ENCODE measurements at regions not wholly inside any gene's neighbourhood (a gene's known extent, or its start where the extent isn't known, plus 50 kb on each side); places are given as distances from the start of the nearest gene placed in this dataset.

DNA sequence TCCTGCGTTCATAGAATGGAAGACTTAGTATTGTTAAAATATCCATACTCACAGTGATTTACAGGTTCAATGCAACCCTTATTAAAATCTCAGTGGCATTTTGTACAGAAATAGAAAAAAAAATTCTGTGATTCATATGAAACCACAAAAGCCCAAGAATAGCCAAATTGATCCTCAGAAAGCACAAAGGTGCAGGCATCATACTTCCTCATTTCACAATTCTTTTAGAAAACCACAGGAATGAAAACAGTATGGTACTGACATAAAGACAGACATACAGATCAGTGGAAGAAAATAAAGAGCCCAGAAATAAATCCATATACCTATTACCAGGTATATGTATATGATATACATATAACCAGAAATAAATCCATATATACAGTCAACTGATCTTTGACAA, 86.8 kb upstream of the MEGF10 start:
- ATAC-seq, result no peak
- H3K9me3 Mint-ChIP-seq, result peaks cover 25% of the 10 kb centered on the region

DNA sequence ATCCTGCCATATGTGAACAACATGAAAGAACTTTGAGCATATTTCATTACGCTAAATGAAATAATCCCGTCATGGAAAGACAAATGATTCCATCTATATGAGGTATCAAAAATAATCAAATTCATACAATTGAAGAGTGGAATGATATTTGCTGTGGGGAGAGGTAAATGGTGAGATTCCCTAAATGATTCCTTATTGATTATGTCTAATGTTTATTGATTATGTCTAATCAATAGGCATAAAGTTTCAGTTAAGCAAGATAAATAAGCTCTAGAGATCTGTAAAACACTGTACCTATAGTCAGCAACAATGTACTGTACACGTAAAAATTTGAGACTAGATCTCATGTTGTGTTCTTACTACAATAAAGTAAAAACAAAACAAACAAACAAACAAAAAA, 85.4 kb upstream of the MEGF10 start:
- Mint-ChIP-seq H3K27me3 (ENCODE audit: low read depth) (no peaks in the 10 kb centered on the region), H3K4me1 (peaks cover 12% of the 10 kb centered on the region), H3K9me3 (peaks cover 18% of the 10 kb centered on the region), H3K36me3 (no peaks in the 10 kb centered on the region), H3K27ac (no peak overlapping the region), H3K4me3 (no peak overlapping the region)
- CTCF ChIA-PET, result no interaction called here
- TF ChIP-seq ZNF121 (CRISPR knock-in tag; IDR thresholded peaks at IDR 0.05) (no peak), NFATC4 (CRISPR knock-in tag; IDR thresholded peaks at IDR 0.05) (no peak), MXD4 (CRISPR knock-in tag; IDR thresholded peaks at IDR 0.05; ENCODE audit: borderline replicate concordance) (no peak), IRF2 (CRISPR knock-in tag; IDR thresholded peaks at IDR 0.05; ENCODE audit: borderline replicate concordance, low read depth) (no peak), ZBTB21 (CRISPR knock-in tag; IDR thresholded peaks at IDR 0.05; ENCODE audit: borderline replicate concordance) (no peak), NR3C1 (CRISPR knock-in tag; conservative IDR thresholded peaks at IDR 0.05; ENCODE audit: low read depth) (no peak), SOX15 (CRISPR knock-in tag; IDR thresholded peaks at IDR 0.05) (no peak), FOXK1 (CRISPR knock-in tag; IDR thresholded peaks at IDR 0.05) (no peak), RORB (CRISPR knock-in tag; IDR thresholded peaks at IDR 0.05) (no peak)
- TF ChIP-seq, protein P1, sequence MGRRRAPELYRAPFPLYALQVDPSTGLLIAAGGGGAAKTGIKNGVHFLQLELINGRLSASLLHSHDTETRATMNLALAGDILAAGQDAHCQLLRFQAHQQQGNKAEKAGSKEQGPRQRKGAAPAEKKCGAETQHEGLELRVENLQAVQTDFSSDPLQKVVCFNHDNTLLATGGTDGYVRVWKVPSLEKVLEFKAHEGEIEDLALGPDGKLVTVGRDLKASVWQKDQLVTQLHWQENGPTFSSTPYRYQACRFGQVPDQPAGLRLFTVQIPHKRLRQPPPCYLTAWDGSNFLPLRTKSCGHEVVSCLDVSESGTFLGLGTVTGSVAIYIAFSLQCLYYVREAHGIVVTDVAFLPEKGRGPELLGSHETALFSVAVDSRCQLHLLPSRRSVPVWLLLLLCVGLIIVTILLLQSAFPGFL (CRISPR knock-in tag; IDR thresholded peaks at IDR 0.05; ENCODE audit: borderline replicate concordance), result no peak
- TF ChIP-seq, protein P2, sequence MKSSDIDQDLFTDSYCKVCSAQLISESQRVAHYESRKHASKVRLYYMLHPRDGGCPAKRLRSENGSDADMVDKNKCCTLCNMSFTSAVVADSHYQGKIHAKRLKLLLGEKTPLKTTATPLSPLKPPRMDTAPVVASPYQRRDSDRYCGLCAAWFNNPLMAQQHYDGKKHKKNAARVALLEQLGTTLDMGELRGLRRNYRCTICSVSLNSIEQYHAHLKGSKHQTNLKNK (CRISPR knock-in tag; IDR thresholded peaks at IDR 0.05), result no peak
- TF ChIP-seq, protein P3, sequence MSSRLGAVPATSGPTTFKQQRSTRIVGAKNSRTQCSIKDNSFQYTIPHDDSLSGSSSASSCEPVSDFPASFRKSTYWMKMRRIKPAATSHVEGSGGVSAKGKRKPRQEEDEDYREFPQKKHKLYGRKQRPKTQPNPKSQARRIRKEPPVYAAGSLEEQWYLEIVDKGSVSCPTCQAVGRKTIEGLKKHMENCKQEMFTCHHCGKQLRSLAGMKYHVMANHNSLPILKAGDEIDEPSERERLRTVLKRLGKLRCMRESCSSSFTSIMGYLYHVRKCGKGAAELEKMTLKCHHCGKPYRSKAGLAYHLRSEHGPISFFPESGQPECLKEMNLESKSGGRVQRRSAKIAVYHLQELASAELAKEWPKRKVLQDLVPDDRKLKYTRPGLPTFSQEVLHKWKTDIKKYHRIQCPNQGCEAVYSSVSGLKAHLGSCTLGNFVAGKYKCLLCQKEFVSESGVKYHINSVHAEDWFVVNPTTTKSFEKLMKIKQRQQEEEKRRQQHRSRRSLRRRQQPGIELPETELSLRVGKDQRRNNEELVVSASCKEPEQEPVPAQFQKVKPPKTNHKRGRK (CRISPR knock-in tag; IDR thresholded peaks at IDR 0.05; ENCODE audit: borderline replicate concordance), result no peak
- TF ChIP-seq, protein P4, sequence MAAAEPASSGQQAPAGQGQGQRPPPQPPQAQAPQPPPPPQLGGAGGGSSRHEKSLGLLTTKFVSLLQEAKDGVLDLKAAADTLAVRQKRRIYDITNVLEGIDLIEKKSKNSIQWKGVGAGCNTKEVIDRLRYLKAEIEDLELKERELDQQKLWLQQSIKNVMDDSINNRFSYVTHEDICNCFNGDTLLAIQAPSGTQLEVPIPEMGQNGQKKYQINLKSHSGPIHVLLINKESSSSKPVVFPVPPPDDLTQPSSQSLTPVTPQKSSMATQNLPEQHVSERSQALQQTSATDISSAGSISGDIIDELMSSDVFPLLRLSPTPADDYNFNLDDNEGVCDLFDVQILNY (CRISPR knock-in tag; IDR thresholded peaks at IDR 0.05), result no peak
- TF ChIP-seq, protein P5, sequence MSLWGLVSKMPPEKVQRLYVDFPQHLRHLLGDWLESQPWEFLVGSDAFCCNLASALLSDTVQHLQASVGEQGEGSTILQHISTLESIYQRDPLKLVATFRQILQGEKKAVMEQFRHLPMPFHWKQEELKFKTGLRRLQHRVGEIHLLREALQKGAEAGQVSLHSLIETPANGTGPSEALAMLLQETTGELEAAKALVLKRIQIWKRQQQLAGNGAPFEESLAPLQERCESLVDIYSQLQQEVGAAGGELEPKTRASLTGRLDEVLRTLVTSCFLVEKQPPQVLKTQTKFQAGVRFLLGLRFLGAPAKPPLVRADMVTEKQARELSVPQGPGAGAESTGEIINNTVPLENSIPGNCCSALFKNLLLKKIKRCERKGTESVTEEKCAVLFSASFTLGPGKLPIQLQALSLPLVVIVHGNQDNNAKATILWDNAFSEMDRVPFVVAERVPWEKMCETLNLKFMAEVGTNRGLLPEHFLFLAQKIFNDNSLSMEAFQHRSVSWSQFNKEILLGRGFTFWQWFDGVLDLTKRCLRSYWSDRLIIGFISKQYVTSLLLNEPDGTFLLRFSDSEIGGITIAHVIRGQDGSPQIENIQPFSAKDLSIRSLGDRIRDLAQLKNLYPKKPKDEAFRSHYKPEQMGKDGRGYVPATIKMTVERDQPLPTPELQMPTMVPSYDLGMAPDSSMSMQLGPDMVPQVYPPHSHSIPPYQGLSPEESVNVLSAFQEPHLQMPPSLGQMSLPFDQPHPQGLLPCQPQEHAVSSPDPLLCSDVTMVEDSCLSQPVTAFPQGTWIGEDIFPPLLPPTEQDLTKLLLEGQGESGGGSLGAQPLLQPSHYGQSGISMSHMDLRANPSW (CRISPR knock-in tag; conservative IDR thresholded peaks at IDR 0.05; ENCODE audit: low read depth), result no peak
- DNase-seq (ENCODE audit: low spot score) (no peak), ATAC-seq (no peak)
- POLR2A ChIA-PET, result no interaction called here

More for the DNA sequence above, 86.8 kb upstream of the MEGF10 start:
- peaks cover 3% of the 10 kb centered on the region for H3K36me3 Mint-ChIP-seq
- H3K4me1 Mint-ChIP-seq, result peaks cover 6% of the 10 kb centered on the region
- H3K4me3 Mint-ChIP-seq, result no peak overlapping the region
- ChIA-PET POLR2A (no interaction called here), CTCF (no interaction called here)
- H3K27me3 Mint-ChIP-seq (ENCODE audit: low read depth), result no peaks in the 10 kb centered on the region
- no peak for DNase-seq (ENCODE audit: low spot score)
- no peak overlapping the region for H3K27ac Mint-ChIP-seq
- TF ChIP-seq SMAD3 (CRISPR knock-in tag; IDR thresholded peaks at IDR 0.05; ENCODE audit: borderline replicate concordance), result no peak

DNA sequence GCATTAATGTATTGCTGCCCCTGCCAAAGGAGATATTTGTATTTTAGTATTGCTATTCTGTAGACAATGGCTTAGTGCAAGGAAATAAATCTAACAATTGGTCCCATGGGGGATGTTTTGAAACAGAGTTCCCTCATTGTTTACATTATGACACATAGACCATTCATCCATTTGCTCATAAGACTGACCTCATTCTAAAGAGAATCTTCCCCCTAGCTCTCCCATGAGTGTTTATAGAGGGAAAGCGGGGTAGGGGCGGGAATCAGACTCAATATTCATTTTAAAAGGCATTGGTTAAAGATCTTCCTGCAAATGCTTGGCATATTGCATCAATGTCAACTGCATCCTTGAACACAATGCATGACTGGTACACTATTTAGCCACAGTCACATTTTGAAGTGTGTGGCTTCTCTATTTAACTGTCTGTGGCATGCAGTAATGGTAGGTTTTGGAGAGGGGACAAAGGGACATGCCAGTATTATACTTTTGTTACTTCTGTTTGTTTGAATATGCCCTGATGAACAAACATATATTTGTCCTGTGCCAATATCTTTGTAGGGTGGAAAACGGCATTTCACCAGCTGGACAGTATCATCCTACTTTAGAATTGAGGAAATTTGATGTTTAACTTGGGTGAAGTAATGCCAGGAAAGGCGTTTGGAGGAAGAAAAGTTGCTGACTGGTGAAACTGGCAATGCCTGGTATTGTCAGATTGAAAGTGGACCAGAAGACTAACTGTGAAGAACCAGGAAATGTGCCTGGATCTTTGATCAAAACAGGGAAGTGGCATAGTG, 84.1 kb upstream of the MEGF10 start:
- no peaks in the 10 kb centered on the region for H3K27me3 Mint-ChIP-seq (ENCODE audit: low read depth)
- TF ChIP-seq, protein P6, sequence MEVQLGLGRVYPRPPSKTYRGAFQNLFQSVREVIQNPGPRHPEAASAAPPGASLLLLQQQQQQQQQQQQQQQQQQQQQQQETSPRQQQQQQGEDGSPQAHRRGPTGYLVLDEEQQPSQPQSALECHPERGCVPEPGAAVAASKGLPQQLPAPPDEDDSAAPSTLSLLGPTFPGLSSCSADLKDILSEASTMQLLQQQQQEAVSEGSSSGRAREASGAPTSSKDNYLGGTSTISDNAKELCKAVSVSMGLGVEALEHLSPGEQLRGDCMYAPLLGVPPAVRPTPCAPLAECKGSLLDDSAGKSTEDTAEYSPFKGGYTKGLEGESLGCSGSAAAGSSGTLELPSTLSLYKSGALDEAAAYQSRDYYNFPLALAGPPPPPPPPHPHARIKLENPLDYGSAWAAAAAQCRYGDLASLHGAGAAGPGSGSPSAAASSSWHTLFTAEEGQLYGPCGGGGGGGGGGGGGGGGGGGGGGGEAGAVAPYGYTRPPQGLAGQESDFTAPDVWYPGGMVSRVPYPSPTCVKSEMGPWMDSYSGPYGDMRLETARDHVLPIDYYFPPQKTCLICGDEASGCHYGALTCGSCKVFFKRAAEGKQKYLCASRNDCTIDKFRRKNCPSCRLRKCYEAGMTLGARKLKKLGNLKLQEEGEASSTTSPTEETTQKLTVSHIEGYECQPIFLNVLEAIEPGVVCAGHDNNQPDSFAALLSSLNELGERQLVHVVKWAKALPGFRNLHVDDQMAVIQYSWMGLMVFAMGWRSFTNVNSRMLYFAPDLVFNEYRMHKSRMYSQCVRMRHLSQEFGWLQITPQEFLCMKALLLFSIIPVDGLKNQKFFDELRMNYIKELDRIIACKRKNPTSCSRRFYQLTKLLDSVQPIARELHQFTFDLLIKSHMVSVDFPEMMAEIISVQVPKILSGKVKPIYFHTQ (CRISPR knock-in tag; IDR thresholded peaks at IDR 0.05), result no peak
- no peak for TF ChIP-seq RELA (CRISPR knock-in tag; IDR thresholded peaks at IDR 0.05; ENCODE audit: borderline replicate concordance)
- no peak for TF ChIP-seq TEAD4 (CRISPR knock-in tag; IDR thresholded peaks at IDR 0.05)
- TF ChIP-seq, protein P7, sequence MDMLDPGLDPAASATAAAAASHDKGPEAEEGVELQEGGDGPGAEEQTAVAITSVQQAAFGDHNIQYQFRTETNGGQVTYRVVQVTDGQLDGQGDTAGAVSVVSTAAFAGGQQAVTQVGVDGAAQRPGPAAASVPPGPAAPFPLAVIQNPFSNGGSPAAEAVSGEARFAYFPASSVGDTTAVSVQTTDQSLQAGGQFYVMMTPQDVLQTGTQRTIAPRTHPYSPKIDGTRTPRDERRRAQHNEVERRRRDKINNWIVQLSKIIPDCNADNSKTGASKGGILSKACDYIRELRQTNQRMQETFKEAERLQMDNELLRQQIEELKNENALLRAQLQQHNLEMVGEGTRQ (CRISPR knock-in tag; IDR thresholded peaks at IDR 0.05), result no peak

More for the DNA sequence above, 84.1 kb upstream of the MEGF10 start:
- DNase-seq (ENCODE audit: low spot score) (no peak), ATAC-seq (no peak)
- H3K4me3 Mint-ChIP-seq, result no peak overlapping the region
- POLR2A ChIA-PET, result no interaction called here
- H3K4me1 Mint-ChIP-seq, result peaks cover 15% of the 10 kb centered on the region
- H3K9me3 Mint-ChIP-seq, result peaks cover 5% of the 10 kb centered on the region
- no peaks in the 10 kb centered on the region for H3K36me3 Mint-ChIP-seq
- CTCF ChIA-PET, result no interaction called here
- no peak overlapping the region for H3K27ac Mint-ChIP-seq

Measured in WTC11 (cell line).